MCF 10A (cell line): ENCODE measurements at regions not wholly inside any gene's neighbourhood (a gene's known extent, or its start where the extent isn't known, plus 50 kb on each side); places are given as distances from the start of the nearest gene placed in this dataset.

Experiments used
- BruUV-seq: library from RNA; stranded (reverse); fragments of 400-500 nt; replicated peaks from 2 replicates; lab custom pipeline; 2021; lab: Mats Ljungman, UMichigan
- CTCF ChIA-PET: fragments of 300-600 bp; sonication (Branson Sonifier 250); formaldehyde crosslinking; extraction: SDS; loops from one replicate; lab custom pipeline; 2021; ENCODE audit warnings: antibody characterized with exemption, inconsistent platforms; lab: Yijun Ruan, JAX
- POLR2A ChIA-PET: fragments of 300-600, 350-650 bp; sonication (Branson Sonifier 250); formaldehyde crosslinking; extraction: SDS; loops from one replicate; lab custom pipeline; 2020; ENCODE audit warnings: antibody characterized with exemption, inconsistent platforms; lab: Yijun Ruan, JAX
- DNase-seq: peaks from one replicate; pipeline ENCODE4 v3.0.0-alpha.2; 2018; ENCODE audit not compliant: unreplicated experiment
- H3K27ac Mint-ChIP-seq: one replicate; pipeline ENCODE4 v1.8.0; 2022; ENCODE audit warnings: mild to moderate bottlenecking, low read depth, mixed read lengths; ENCODE audit not compliant: unreplicated experiment
- H3K27me3 Mint-ChIP-seq: one replicate; pipeline ENCODE4 v1.8.0; 2022; ENCODE audit warnings: mixed read lengths; ENCODE audit not compliant: insufficient read depth, unreplicated experiment
- H3K36me3 Mint-ChIP-seq: one replicate; pipeline ENCODE4 v1.8.0; 2022; ENCODE audit warnings: mild to moderate bottlenecking, moderate library complexity, mixed read lengths; ENCODE audit not compliant: insufficient read depth, unreplicated experiment
- H3K4me1 Mint-ChIP-seq: one replicate; pipeline ENCODE4 v1.8.0; 2022; ENCODE audit warnings: mixed read lengths; ENCODE audit not compliant: insufficient read depth, unreplicated experiment
- H3K4me3 Mint-ChIP-seq: one replicate; pipeline ENCODE4 v1.8.0; 2022; ENCODE audit warnings: mild to moderate bottlenecking, moderate library complexity, mixed read lengths; ENCODE audit not compliant: unreplicated experiment
- H3K9me3 Mint-ChIP-seq: one replicate; pipeline ENCODE4 v1.8.0; 2022; ENCODE audit warnings: mixed read lengths; ENCODE audit not compliant: unreplicated experiment
- CTCF ChIP-seq: fragments of 200-600 bp; IDR thresholded peaks from one replicate; pipeline ENCODE4 v1.8.0; 2022; ENCODE audit warnings: antibody characterized with exemption, mild to moderate bottlenecking; ENCODE audit not compliant: unreplicated experiment
- intact Hi-C: fragments of 100-400 bp; cut with micrococcal nuclease; formaldehyde crosslinking; loops from 2 replicates; pipeline ENCODE4 v1.14.1; 2022

DNA sequence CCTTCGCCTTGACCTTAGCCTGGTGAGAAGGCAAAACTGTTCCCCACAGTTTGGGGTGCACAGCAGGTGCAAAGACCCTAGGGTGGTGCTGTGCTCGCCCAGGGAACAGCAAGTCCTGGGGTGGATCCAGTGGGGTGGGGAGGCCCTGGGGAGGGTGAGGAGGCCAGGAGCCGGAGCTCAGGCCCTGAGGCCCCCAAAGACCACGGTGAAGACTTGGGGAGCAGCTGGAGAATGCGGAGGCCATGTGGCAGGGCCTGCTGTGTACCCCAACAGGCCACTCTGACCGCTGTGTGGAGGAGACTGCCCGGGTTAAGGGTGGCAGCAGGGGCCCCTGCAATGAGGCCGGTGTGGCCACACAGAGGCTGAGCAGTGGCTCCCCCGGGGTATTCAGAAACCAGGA lies 101.1 kb upstream of the RTL6 start:
- Mint-ChIP-seq H3K4me1 (peaks cover 9% of the 10 kb centered on the region), H3K9me3 (no peaks in the 10 kb centered on the region), H3K27me3 (peaks cover 23% of the 10 kb centered on the region), H3K27ac (no peak overlapping the region), H3K36me3 (no peaks in the 10 kb centered on the region), H3K4me3 (no peak overlapping the region)
- no peak for TF ChIP-seq CTCF
- ChIA-PET POLR2A (no interaction called here), CTCF (no interaction called here)
- no peak for DNase-seq
- intact Hi-C loops = no loop called here
- no TSS peak for BruUV-seq

GRCh38 chr22:44597616-44598015 lies 99.6 kb upstream of the RTL6 start:
- Mint-ChIP-seq H3K27ac (no peak overlapping the region), H3K4me1 (peaks cover 9% of the 10 kb centered on the region), H3K9me3 (no peaks in the 10 kb centered on the region), H3K4me3 (no peak overlapping the region), H3K36me3 (no peaks in the 10 kb centered on the region), H3K27me3 (peaks cover 21% of the 10 kb centered on the region)
- no peak for TF ChIP-seq CTCF
- no peak for DNase-seq
- POLR2A ChIA-PET = interaction anchor here (0.7 kb wide), 1 partner anchor 289 kb away, joined by 3 read pairs; no protein-coding TSS in a partner anchor
- CTCF ChIA-PET = no interaction called here
- no TSS peak for BruUV-seq
- intact Hi-C loops = no loop called here

DNA sequence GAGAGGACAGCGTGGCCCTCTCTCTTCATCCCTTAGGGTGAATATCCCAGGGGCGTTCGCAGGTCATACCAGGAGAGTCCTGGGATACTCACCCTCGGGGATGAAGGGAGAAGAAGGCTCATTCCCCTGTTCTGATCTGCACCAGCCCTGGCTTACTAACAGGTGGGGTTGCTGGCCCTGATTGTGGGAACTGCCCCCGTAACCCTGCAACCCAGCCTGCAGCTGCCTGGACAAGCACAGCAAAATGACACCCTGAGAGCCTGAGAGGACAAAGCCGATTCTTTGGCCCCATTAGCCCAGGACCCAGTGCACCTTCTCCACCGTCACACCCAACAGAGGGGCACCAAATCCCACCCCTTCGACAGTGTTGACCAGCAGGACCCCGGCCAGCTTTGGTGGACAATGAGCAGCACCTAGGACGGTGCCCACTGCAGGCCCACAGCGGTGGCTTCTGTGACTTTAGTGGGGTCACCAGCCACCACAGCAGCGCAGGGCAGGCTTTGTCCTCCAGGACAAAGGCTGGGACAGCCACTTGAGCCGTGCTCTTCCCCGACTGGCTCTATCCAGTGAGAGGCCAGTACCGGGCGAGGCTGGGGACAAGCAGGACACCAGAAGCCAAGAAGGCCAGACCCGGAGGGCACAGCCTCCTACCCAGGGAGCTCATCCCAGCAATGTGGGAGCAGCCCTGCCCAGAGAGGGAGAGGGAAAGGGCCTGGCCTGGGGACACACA lies 98.5 kb upstream of the RTL6 start:
- H3K4me3 Mint-ChIP-seq = no peak overlapping the region
- BruUV-seq = no TSS peak
- ChIA-PET POLR2A (no interaction called here), CTCF (interaction anchor here (1.0 kb wide), 1 partner anchor 30 kb away, joined by 3 read pairs; no protein-coding TSS in a partner anchor)
- intact Hi-C loops = no loop called here
- DNase-seq = no peak
- peaks cover 21% of the 10 kb centered on the region for H3K27me3 Mint-ChIP-seq
- H3K4me1 Mint-ChIP-seq = peaks cover 9% of the 10 kb centered on the region
- no peaks in the 10 kb centered on the region for H3K9me3 Mint-ChIP-seq
- TF ChIP-seq CTCF = no peak
- no peak overlapping the region for H3K27ac Mint-ChIP-seq
- no peaks in the 10 kb centered on the region for H3K36me3 Mint-ChIP-seq

GRCh38 chr22:44595841-44596341 lies 97.9 kb upstream of the RTL6 start:
- no peaks in the 10 kb centered on the region for H3K36me3 Mint-ChIP-seq
- TF ChIP-seq CTCF = no peak
- no peak overlapping the region for H3K27ac Mint-ChIP-seq
- no peak for DNase-seq
- peaks cover 9% of the 10 kb centered on the region for H3K4me1 Mint-ChIP-seq
- intact Hi-C loops = no loop called here
- ChIA-PET POLR2A (no interaction called here), CTCF (interaction anchor here (1.0 kb wide), 1 partner anchor 29 kb away, joined by 3 read pairs; no protein-coding TSS in a partner anchor)
- no TSS peak for BruUV-seq
- H3K9me3 Mint-ChIP-seq = no peaks in the 10 kb centered on the region
- H3K27me3 Mint-ChIP-seq = peaks cover 21% of the 10 kb centered on the region
- H3K4me3 Mint-ChIP-seq = no peak overlapping the region
